ENCODE measurements at regions not wholly inside any gene's neighbourhood (a gene's known extent, or its start where the extent isn't known, plus 50 kb on each side); places are given as distances from the start of the nearest gene placed in this dataset.

- no peak for DNase-seq (ENCODE audit: low read depth in 2 of 2)
These were observed 1508.2 kb downstream of the BRD1 start for GRCh38 chr22:48319321-48320047.

GRCh38 chr22:48318575-48319320, 1508.9 kb downstream of the BRD1 start:
- DNase-seq (ENCODE audit: low read depth in 2 of 2): no peak

DNA sequence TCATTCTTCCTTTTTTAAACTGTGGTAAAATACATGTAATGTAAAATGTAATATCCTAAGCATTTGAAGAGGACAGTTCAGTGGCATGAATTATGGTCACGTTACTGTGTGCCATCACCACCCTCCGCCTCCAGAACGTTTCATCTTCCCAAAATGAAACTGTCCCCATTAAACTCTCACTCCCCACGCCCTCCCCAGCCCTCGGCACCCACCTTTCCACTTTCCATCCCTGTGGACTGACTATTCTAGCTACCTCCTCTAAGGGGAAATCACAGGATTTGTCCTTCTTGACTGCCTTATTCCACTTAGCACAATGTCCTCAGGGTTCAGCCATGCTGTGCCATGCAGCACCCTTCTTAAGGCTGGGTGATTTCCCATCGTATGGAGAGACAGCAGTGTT, 1509.5 kb downstream of the BRD1 start:
- DNase-seq (ENCODE audit: low read depth in 2 of 2): no peak

GRCh38 chr22:48316257-48317250, 1511.1 kb downstream of the BRD1 start:
- DNase-seq (ENCODE audit: low read depth in 2 of 2): no peak

- no peak for DNase-seq (ENCODE audit: low read depth in 2 of 2)
These were observed 1512.0 kb downstream of the BRD1 start for GRCh38 chr22:48315439-48316256.

GRCh38 chr22:48314073-48314472, 1513.6 kb downstream of the BRD1 start:
- no peak for DNase-seq (ENCODE audit: low read depth in 2 of 2)

DNA sequence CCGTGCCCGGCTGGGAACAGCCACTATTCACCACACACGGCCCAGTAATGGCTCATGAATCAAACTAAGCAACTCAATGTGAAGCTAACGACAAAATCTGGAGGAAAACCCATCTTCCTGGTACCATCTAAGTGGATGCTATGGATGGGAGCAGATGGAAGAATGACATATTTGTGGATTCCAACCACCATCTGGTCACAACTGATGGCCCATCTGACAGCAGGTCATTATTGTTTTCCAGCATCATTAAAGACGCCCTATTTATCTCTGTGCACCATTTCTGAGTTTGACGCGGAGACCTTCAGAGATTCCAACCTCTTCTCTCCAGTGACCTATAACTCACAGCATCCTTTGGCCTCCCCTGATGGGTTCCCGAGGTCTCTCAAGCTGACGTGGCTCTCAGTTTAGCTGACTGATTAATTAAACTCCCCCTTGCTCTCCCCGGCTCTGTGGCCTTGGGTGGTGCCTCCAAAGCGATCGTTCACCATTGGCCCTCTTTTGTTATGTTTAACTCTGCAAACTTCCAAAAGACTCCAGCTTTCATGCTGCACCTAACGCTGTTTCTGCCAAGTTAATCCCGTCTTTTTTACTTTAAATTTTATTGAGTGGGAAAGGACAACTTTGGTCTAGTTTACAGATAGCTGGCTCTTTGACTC, 1514.4 kb downstream of the BRD1 start:
- no peak for DNase-seq (ENCODE audit: low read depth in 2 of 2)

DNA sequence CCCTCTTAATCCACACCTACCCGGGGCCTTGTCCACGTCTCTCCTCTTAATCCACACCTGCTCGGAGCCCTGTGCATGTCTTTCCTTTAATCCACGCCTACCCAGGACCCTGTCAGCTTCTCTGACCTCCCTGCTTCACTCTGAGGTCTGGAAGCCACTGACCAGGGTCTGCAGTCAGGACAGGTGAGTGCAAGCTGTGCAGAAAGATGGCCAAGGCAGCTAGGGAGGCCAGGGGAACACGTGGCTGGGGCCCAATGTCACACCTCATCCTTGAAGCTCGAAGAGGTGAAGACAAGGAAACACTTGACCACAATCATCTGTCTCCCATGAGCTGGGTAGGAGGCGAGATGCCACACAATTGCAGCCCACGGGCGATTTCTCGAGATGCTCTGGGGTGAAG, 1516.9 kb downstream of the BRD1 start:
- DNase-seq (ENCODE audit: low read depth in 2 of 2): no peak

GRCh38 chr22:48310289-48310688, 1517.4 kb downstream of the BRD1 start:
- DNase-seq (ENCODE audit: low read depth in 2 of 2): no peak

- DNase-seq (ENCODE audit: low read depth in 2 of 2): no peak
These were observed 1517.8 kb downstream of the BRD1 start for GRCh38 chr22:48309836-48310235.

DNA sequence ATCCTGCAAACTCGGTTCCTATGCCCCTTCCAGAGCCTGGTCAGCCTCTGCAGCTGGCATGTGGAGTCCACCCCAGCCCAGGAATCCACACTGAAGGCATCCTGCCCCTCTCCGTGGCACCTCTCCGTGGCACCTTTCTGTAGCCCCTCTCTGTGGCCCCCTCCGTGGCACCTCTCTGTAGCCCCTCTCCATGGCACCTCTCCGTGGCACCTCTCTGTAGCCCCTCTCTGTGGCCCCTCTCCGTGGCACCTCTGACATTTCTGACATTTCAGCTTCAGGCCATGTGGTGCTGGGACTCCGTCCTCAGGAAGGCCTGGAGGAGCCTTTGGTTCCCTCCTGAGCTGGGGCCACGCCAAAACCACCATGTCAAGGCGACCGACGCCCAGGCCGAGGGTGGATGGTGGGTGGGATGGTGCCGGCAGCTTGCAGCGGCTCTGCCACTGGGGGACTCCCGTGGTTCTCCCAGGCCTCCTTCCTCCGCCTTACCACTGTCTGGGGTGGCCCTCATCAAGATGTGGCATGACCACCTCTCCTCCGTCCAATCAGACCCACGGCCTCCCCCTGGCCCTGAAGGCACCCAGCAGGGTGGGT, 1518.5 kb downstream of the BRD1 start:
- no peak for DNase-seq (ENCODE audit: low read depth in 2 of 2)

DNA sequence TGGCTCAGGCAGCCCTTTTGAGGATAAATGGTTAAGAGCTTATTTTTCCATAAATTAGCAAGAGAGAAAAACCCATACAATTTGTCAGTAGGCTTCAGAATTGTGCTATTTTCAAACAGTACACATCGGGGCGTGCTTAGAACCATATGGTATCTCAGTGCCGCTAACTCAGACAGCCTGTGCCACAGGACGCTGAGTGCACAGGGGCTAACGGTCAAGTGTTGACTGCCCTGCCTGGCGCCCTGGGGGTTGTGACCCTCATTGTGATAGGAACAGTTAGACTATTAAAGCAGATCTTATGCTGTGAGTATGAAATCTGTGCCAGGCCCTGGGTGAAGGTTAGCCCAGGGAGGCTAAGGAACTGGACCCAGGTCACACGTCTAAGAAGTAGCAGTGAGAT, 1519.7 kb downstream of the BRD1 start:
- no peak for DNase-seq (ENCODE audit: low read depth in 2 of 2)

DNA sequence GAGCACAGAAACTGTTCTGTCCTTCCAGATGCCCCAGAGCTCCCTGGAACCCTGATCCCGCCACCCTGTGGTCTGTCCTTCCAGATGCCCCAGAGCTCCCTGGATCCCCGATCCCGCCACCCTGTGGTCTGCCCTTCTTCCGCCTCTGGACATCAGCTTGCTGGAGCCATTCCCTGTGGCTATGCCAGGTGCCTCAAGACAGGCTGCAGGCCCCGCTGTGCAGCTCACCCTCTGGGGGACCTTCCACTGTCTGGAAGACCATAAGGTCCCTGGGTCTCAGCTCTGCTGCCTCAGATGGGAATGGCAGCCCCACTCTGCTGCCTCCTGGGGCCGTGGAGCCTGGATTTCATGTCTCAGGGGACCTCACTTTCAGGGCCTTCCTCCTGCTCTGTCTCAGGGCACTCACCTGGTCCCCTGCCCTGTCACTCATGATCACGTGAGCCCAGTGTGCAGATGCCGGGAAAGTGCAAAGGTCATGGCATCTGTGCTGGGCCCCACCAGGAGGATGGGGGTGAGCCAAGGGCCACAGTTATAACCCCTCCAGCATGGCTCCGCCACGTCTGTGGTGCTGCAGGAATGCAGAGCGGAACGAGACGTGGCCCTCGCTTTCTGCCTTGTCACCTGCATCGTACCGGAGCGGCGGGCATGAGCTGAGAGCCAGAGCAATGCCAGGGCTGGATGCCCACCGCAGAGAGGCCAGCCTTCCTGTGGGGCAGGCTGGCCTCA, 1520.7 kb downstream of the BRD1 start:
- no peak for DNase-seq (ENCODE audit: low read depth in 2 of 2)

DNA sequence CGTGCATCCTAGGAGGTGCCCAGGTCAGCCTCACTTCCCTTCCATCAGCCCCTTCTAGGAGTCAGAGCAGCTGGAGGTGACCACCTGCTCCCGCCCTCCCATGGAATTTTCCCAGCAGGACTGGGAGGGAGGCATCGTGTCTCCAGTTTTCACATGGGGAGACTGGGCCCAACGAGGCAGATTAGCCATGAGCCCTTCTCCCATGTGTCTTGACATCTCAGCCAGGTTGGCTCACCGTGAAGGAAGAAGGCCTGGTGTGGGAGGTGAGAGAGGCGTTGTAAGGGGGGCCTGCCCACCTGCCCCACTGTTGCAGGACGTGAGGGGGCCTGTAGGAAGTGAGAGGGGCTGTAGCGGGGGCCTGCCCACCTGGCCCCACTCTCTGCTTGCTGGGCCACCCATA, 1521.4 kb downstream of the BRD1 start:
- no peak for DNase-seq (ENCODE audit: low read depth in 2 of 2)

DNA sequence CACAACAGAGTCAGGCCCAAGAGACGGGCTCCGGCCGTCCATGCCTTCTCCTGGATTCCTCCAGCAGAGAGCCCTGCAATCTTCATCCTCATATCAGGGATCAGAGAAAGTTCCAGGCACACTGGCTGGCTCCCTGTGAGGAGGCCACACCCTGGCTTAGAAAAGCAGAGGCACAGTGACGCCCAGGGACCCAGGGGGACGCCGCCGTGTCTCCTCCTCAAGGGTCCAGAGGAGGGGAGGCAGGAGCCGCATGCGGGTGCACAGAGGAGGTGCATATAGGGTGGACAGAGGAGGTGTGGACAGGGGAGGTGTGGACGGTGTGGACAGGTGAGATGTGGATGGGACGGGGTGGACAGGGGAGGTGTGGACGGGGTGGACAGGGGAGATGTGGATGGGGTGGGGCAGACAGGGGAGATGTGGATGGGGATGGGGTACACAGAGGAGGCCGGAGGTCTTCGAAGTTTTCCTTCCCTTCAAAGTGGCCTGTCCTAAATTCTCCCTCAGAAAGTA, 1521.9 kb downstream of the BRD1 start:
- no peak for DNase-seq (ENCODE audit: low read depth in 2 of 2)

DNA sequence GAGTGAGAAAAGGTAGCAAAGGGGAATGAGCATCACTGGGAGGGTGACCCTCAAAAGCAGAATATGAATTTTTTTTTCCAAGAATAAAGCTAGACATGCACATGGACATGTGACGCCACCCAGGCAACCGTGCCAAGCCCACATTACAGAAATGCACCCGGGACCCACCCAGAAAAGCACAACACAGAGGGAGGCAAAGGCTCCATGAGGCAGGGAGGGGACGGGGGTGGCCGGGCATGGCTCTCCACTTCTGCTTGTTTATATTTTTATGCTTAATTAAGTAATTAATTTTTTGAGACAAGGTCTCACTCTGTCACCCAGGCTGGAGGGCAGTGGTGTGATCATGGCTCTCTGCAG, 1524.3 kb downstream of the BRD1 start:
- DNase-seq (ENCODE audit: low read depth in 2 of 2): no peak

- no peak for DNase-seq (ENCODE audit: low read depth in 2 of 2)
These were observed 1524.9 kb downstream of the BRD1 start for GRCh38 chr22:48302657-48303368.

DNA sequence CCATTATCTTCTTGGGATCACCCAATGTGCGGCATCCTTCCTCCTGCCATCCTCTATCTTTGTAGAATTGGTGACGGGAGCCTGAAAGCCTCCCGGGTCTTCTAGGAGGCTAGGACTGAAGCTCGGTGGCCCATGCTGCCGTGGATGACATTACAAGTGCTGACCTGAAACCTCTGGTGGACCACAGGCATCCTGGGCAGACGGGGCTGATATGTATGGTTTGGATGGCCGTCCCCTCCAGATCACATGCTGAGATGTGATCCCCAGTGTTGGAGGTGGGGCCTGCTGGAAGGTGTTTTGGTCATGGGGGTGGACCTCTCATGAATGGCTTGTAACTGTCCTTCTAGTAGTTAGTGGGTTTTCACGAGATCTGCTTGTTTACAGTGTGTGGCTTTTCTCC, 1525.8 kb downstream of the BRD1 start:
- no peak for DNase-seq (ENCODE audit: low read depth in 2 of 2)

- no peak for DNase-seq (ENCODE audit: low read depth in 2 of 2)
These were observed 1526.3 kb downstream of the BRD1 start for GRCh38 chr22:48301421-48301820.
